ENCODE measurements at regions not wholly inside any gene's neighbourhood (a gene's known extent, or its start where the extent isn't known, plus 50 kb on each side); places are given as distances from the start of the nearest gene placed in this dataset.
"Not testable (repeated sequence)": the region's sequence is repeated elsewhere in the genome, so short reads cannot be mapped to it uniquely, and the experiment has no call there.

DNA sequence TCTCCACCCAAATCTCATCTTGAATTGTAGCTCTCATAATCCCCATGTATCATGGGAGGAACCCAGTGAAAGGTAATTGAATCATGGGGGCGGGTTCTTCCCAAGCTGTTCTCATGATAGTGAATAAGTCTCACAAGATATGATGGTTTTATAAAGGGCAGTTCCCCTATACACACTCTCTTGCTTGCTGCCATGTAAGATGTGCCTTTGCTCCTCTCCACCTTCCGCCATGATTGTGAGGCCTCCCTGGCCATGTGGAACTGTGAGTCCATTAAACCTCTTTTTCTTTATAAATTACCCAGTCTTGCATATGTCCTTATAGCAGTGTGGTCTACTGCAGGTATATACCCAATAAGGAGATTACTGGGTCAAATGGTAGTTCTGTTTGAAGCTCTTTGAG lies 61.3 kb upstream of the ALOX12 start:
- DNase-seq (ENCODE audit: low read depth, low spot score); in situ Hi-C loops (cut with HindIII; ENCODE audit: low pct_unique_long_range_greater_than_20kb, low sequenced_read_pairs): not testable (repeated sequence)

DNA sequence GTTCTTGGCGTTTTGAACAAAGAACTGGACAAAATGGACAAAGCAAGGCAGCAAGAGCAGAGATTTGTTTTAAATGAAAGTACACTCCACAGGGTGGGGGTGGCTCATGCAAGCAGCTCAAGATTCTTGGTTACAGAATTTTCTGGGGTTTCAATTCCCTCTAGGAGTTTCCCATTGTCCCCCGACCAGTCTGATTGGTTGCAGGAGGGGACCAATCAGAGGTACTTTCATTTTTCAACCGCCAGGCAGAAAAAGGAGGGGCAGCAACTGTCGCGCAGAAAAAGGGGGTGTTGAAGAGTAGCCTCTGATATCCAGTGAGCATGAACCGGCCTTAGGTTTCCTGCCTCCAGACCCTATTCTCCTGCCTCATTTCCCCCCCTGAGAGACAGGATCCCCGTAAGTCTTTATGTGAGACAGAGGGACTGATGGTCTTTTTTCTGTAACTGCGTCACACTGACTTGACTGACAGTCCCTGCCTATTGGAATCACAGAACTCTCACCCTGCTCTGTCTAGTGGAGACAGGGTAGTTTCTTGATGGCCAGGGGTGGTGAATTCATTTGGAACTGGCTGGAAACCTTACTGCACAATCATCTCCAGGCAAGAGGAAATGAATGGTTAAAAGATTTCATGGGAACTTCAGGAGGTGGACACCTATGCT lies 59.4 kb upstream of the ALOX12 start:
- in situ Hi-C loops (cut with HindIII; ENCODE audit: low pct_unique_long_range_greater_than_20kb, low sequenced_read_pairs) = no loop called here
- peak; percentile 30 for DNase-seq (ENCODE audit: low read depth, low spot score)

DNA sequence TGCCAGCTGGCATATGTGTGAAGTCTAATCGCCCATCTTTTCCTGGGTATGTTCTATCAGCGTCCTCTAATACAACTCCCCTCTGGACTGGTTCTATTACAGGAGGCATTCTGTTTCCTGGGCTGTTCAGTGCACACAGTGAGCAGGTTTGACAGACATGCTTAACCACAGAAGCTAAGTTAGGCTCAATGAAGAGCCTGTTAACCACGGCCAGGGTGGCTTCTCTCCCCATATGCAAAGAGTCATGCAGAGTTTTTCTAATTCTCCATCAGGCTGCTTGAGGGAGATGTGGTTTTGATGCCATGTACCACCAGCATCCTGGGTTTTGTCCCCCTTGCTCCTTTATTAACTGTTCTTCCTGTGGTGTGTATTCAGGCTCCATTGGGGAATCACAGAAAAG lies 57.2 kb upstream of the ALOX12 start:
- DNase-seq (ENCODE audit: low read depth, low spot score) = no peak
- in situ Hi-C loops (cut with HindIII; ENCODE audit: low pct_unique_long_range_greater_than_20kb, low sequenced_read_pairs) = no loop called here

DNA sequence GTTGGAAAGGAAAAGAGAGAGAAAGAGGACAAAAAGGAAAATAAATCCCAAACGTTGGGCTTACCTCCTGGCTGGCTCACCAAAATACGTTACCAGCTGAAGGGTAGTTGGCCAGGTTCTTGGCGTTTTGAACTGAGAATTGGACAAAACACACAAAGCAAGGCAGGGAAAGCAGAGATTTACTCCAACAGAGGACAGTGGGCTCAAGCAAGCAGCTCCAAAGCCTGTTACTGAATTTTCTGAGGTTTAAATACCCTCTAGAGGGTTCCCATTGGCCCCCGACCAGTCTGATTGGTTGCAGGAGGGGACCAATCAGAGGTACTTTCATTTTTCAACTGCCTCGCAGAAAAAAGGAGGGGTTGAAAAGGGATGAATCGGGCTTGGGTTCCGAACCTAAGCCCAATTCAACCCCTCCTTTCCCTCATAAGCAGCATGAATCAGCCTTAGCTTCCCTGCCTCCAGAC lies 55.6 kb upstream of the ALOX12 start:
- in situ Hi-C loops (cut with HindIII; ENCODE audit: low pct_unique_long_range_greater_than_20kb, low sequenced_read_pairs) = no loop called here
- peak; percentile 38 for DNase-seq (ENCODE audit: low read depth, low spot score)

DNA sequence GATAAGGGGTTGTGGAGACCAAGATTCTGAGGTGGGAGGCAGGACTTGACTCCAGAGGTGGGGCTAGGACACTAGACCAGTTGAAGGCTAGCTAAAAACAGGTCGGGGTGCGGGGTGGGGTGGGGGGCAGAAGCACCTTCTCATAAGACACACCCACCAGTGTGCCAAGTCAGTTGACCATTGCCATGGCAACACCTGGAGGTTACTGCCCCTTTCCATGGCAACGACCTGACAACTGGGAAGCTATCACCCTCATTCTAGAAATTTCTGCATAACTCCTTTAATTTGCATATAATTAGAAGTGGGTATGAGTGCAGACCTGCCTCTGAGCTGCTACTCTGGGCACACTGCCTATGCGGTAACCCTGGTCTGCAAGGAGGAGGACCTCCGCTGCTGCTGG lies 53.9 kb upstream of the ALOX12 start:
- no peak for DNase-seq (ENCODE audit: low read depth, low spot score)
- in situ Hi-C loops (cut with HindIII; ENCODE audit: low pct_unique_long_range_greater_than_20kb, low sequenced_read_pairs) = no loop called here

DNA sequence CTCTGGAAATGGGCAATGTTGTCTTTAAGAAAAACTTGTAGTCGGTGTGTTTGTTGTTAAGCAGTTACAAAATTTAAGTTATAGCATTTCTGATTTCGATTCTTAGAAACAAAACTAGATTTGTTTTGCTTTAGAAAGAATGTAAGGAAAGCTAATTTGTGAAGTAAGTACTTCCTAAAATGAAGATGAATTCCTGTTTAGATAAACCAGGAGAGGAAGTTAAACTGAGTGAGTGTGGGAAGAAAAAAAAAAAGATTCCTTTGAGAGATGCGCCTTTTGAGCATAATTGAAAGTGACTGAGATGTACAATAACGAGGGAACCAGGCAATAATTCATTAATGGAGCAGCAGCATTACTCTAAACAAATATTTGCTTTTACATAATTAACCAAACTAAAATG lies 52.4 kb upstream of the ALOX12 start:
- no peak for DNase-seq (ENCODE audit: low read depth, low spot score)
- in situ Hi-C loops (cut with HindIII; ENCODE audit: low pct_unique_long_range_greater_than_20kb, low sequenced_read_pairs) = no loop called here

Measured in SK-MEL-5 (cell line).